22Rv1 (cell line): ENCODE measurements at regions not wholly inside any gene's neighbourhood (a gene's known extent, or its start where the extent isn't known, plus 50 kb on each side); places are given as distances from the start of the nearest gene placed in this dataset.

Source experiments
- H3K27ac ChIP-seq: fragments of 450-650 bp; 2 replicates; pipeline ENCODE4 v1.5.1; 2017
- ZFX ChIP-seq: fragments of 450-650 bp; IDR thresholded peaks from 2 replicates; pipeline ENCODE4 v1.6.1; 2017; ENCODE audit warnings: antibody characterized with exemption, borderline replicate concordance
- TF ChIP-seq, protein P1 (sequence below): fragments of 450-650 bp; IDR thresholded peaks from 2 replicates; pipeline ENCODE4 v1.5.1; 2017; ENCODE audit warnings: mild to moderate bottlenecking

- H3K27ac ChIP-seq, result no peak overlapping the region
- no peak for TF ChIP-seq ZFX
- TF ChIP-seq, protein P1, sequence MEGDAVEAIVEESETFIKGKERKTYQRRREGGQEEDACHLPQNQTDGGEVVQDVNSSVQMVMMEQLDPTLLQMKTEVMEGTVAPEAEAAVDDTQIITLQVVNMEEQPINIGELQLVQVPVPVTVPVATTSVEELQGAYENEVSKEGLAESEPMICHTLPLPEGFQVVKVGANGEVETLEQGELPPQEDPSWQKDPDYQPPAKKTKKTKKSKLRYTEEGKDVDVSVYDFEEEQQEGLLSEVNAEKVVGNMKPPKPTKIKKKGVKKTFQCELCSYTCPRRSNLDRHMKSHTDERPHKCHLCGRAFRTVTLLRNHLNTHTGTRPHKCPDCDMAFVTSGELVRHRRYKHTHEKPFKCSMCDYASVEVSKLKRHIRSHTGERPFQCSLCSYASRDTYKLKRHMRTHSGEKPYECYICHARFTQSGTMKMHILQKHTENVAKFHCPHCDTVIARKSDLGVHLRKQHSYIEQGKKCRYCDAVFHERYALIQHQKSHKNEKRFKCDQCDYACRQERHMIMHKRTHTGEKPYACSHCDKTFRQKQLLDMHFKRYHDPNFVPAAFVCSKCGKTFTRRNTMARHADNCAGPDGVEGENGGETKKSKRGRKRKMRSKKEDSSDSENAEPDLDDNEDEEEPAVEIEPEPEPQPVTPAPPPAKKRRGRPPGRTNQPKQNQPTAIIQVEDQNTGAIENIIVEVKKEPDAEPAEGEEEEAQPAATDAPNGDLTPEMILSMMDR, result no peak
Measured at GRCh38 chr2:19838616-19839015, 63.2 kb downstream of the TTC32 start.

DNA sequence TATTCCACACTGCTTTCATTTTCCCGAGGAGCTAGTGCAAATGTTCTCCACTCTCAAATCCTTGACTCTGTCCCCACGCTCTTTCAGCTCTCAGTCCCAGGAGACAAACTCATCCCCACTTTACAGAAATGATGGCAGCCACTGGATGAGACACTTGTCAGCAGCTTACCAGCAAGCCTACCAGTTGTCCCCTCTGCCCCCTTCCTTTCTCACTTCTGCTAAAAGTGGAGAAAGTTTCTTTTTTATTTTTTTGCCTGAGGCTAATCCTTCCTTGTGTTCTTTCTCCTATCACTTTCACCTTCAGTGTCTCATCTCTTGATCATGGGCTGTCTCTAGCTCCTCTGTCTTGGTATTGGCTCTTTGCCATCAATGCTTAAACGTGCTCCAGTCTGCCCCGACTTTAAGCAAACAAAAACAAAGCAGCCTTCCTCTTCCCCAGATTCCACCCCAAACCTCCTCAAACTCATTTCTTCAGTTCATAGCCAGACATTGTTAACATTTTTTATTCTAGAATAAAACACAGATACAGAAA, 64.5 kb downstream of the TTC32 start:
- TF ChIP-seq, protein P1, result no peak
- TF ChIP-seq ZFX, result no peak
- no peak overlapping the region for H3K27ac ChIP-seq

DNA sequence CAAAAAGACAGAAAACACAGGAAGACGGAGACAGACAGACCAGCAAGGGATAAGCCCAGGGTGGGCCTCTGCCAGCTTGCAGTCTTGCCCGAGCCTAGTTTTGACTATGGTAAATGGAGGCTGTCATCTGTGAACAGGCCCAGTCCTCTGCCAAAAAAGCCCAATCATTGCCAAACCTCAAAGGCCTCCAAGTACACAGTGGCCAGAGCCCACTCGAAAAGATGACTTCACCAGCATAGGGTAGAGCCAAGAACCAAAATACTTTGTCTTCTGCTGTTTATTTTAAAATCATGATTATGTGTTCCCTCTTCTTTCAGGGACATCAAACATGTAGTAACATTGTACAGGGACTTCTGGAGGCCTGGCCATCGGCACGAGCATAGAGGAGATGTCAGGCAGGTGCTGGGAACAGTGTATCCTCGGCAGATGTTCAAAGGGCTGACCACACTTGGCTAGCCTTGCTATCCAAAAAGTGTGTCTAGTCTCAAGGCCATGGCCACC, 66.0 kb downstream of the TTC32 start:
- no peak for TF ChIP-seq ZFX
- TF ChIP-seq, protein P1, result no peak
- no peak overlapping the region for H3K27ac ChIP-seq

GRCh38 chr2:19833978-19834377, 67.8 kb downstream of the TTC32 start:
- TF ChIP-seq, protein P1, result no peak
- TF ChIP-seq ZFX, result no peak
- no peak overlapping the region for H3K27ac ChIP-seq

GRCh38 chr2:19829672-19830071, 72.1 kb downstream of the TTC32 start:
- TF ChIP-seq ZFX, result no peak
- TF ChIP-seq, protein P1, result no peak

GRCh38 chr2:19826874-19827273, 74.9 kb downstream of the TTC32 start:
- TF ChIP-seq, protein P1, result no peak
- no peak for TF ChIP-seq ZFX
- no peak overlapping the region for H3K27ac ChIP-seq

More at GRCh38 chr2:19829672-19830071, 72.1 kb downstream of the TTC32 start:
- H3K27ac ChIP-seq, result no peak overlapping the region

GRCh38 chr2:19823507-19823906, 78.3 kb downstream of the TTC32 start:
- TF ChIP-seq, protein P1, result no peak
- TF ChIP-seq ZFX, result no peak
- H3K27ac ChIP-seq, result no peak overlapping the region
